Gastroesophageal sphincter (tissue), 2 donors: ENCODE measurements at regions not wholly inside any gene's neighbourhood (a gene's known extent, or its start where the extent isn't known, plus 50 kb on each side); places are given as distances from the start of the nearest gene placed in this dataset.

Experiments used
- EP300 ChIP-seq: sonication (generic); formaldehyde crosslinking; IDR thresholded peaks from one replicate; pipeline ENCODE4 v1.6.1; 2017; ENCODE audit warnings: antibody characterized with exemption, mild to moderate bottlenecking
- POLR2A ChIP-seq, 2 donors: fragments of 450-650 bp; IDR thresholded peaks; one replicate each; pipeline ENCODE4 v1.6.1; 2017; ENCODE audit warnings: antibody characterized with exemption in 2 of 2, mild to moderate bottlenecking in 2 of 2, moderate library complexity in 1 of 2
- POLR2AphosphoS5 ChIP-seq: sonication (generic); formaldehyde crosslinking; IDR thresholded peaks from one replicate; pipeline ENCODE4 v1.6.1; 2017; ENCODE audit warnings: antibody characterized with exemption

DNA sequence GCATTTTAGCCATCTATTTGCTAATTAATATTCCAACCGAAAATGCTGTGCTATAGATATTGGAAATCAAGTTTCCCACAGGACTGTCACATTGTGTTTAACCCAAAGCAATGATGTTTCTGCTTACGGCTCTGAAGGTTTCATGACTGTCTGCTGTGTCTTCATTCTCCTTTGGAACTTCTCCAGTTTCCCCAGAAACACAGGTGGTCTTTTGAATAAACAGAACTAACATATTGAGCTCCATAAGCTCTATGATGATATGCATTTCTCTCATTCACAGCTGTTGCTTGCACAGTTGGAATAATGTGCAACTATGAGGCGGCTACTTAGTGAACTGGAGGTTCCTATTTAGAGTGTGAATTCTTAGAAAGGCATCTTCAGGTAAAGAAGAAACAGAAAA lies 266.0 kb upstream of the ID4 start:
- TF ChIP-seq EP300 (no peak), POLR2A (IDR thresholded peaks at IDR 0.05) (no peak), POLR2AphosphoS5 (no peak)
